Keratinocyte (primary cell): ENCODE measurements at regions not wholly inside any gene's neighbourhood (a gene's known extent, or its start where the extent isn't known, plus 50 kb on each side); places are given as distances from the start of the nearest gene placed in this dataset.

Experiments
- DNase-seq: peaks from one replicate; pipeline ENCODE4 v3.0.0-alpha.2; 2011; ENCODE audit warnings: low read depth, missing footprints, low spot score
- FAIRE-seq: peaks from 2 replicates; lab custom pipeline; 2011; peaks lifted over from hg19 to GRCh38; lab: Jason Lieb, UNC
- H2AFZ ChIP-seq: 2 replicates; pipeline ENCODE4 v1.6.0; 2012; ENCODE audit warnings: low read length, control low read depth, inconsistent platforms; ENCODE audit not compliant: control insufficient read depth
- H3K27ac ChIP-seq: 2 replicates; pipeline ENCODE4 v1.5.1; 2011; ENCODE audit warnings: low read length; ENCODE audit not compliant: control insufficient read depth, insufficient read depth
- H3K27me3 ChIP-seq: 3 replicates; pipeline ENCODE4 v1.6.0; 2011; ENCODE audit warnings: low read length; ENCODE audit not compliant: control insufficient read depth, insufficient read depth; ENCODE audit errors: extremely low read depth
- H3K36me3 ChIP-seq, 2 experiments: 2 replicates in 1 of 2; 3 replicates in 1 of 2; pipeline ENCODE4 v1.5.1; 2011; ENCODE audit warnings: low read length in 2 of 2, mild to moderate bottlenecking in 1 of 2; ENCODE audit not compliant: control insufficient read depth in 2 of 2, insufficient read depth in 2 of 2; ENCODE audit errors: extremely low read depth in 1 of 2
- H3K4me1 ChIP-seq: 3 replicates; pipeline ENCODE4 v1.5.1; 2011; ENCODE audit warnings: low read length; ENCODE audit not compliant: control insufficient read depth, insufficient read depth; ENCODE audit errors: extremely low read depth
- H3K4me2 ChIP-seq: 3 replicates; pipeline ENCODE4 v1.6.0; 2011; ENCODE audit warnings: low read depth, low read length; ENCODE audit not compliant: control insufficient read depth, insufficient read depth; ENCODE audit errors: extremely low read depth
- H3K4me3 ChIP-seq, 3 experiments: fragments of 200-600 bp in 1 of 3; sonication (generic) in 1 of 3; 2 replicates in 2 of 3; 3 replicates in 1 of 3; pipeline ENCODE4 v1.5.1; 2011 to 2016; ENCODE audit warnings: low read length in 3 of 3, mild to moderate bottlenecking in 3 of 3, control low read depth in 2 of 3, inconsistent platforms in 1 of 3, low read depth in 1 of 3, mixed read lengths in 1 of 3, mixed run types in 1 of 3, moderate library complexity in 1 of 3; ENCODE audit not compliant: control insufficient read depth in 2 of 3, insufficient read depth in 2 of 3; ENCODE audit errors: extremely low read depth in 1 of 3
- H3K79me2 ChIP-seq: 2 replicates; pipeline ENCODE4 v1.6.0; 2012; ENCODE audit warnings: low read length; ENCODE audit not compliant: control insufficient read depth, insufficient read depth
- H3K9ac ChIP-seq: 3 replicates; pipeline ENCODE4 v1.6.0; 2011; ENCODE audit warnings: low read length; ENCODE audit not compliant: control insufficient read depth, insufficient read depth; ENCODE audit errors: extremely low read depth
- H3K9me1 ChIP-seq: 3 replicates; pipeline ENCODE4 v1.6.0; 2011; ENCODE audit warnings: low read length; ENCODE audit not compliant: control insufficient read depth, insufficient read depth; ENCODE audit errors: extremely low read depth
- H3K9me3 ChIP-seq: 2 replicates; pipeline ENCODE4 v1.5.1; 2012; ENCODE audit warnings: low read depth, low read length; ENCODE audit not compliant: control insufficient read depth
- H4K20me1 ChIP-seq: 3 replicates; pipeline ENCODE4 v1.6.0; 2011; ENCODE audit warnings: low read length; ENCODE audit not compliant: control insufficient read depth, insufficient read depth; ENCODE audit errors: extremely low read depth
- CTCF ChIP-seq, 3 experiments: IDR thresholded peaks in 1 of 3; conservative IDR thresholded peaks in 1 of 3; optimal IDR thresholded peaks in 1 of 3; 2 replicates in 2 of 3; 3 replicates in 1 of 3; pipeline versions ENCODE3 to v1.5.1; 2011; ENCODE audit warnings: low read length in 3 of 3, mild to moderate bottlenecking in 3 of 3, moderate library complexity in 2 of 3, control low read depth in 1 of 3, inconsistent platforms in 1 of 3; ENCODE audit not compliant: insufficient read depth in 2 of 3; ENCODE audit errors: extremely low read depth in 1 of 3
- EZH2 ChIP-seq: IDR thresholded peaks from one replicate; pipeline ENCODE4 v1.6.1; 2012; ENCODE audit warnings: inconsistent platforms, mild to moderate bottlenecking, low read length, moderate library complexity
- dilution Hi-C: fragments of 300-500 bp; cut with MboI; formaldehyde crosslinking; loops from one replicate; pipeline ENCODE4 v1.7.0; 2020; ENCODE audit warnings: low sequenced_read_pairs; ENCODE audit not compliant: extremely low pct_ligation_motif_present

DNA sequence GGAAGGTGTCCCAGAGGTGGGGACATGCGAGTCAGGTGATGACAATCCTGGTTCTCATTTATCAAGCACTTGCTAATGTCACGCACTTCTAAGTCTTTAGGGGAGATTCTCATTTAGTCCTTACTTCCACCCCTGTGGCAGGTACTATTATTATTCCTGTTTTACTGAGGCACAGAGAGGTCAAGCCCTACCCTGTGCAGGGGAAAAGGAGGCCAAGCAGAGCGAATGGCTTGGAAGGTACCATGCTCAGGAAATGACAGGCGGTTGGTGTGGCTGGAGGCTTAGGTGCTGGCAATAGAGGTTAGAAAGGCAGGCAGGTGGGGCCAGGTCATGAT, 268.9 kb downstream of the UACA start:
- Histone ChIP-seq H3K9me1 (peaks cover 2% of the 10 kb centered on the region), H4K20me1 (peaks cover 5% of the 10 kb centered on the region), H3K4me1 (peaks cover 49% of the 10 kb centered on the region), H3K9ac (peak overlapping the region; percentile 48), H3K27ac (peak overlapping the region; percentile 77), H3K79me2 (no peaks in the 10 kb centered on the region), H3K4me3 (no peak overlapping the region), H3K36me3 (no peaks in the 10 kb centered on the region), H3K4me2 (peak overlapping the region; percentile 77), H3K27me3 (peaks cover 45% of the 10 kb centered on the region), H3K9me3 (no peaks in the 10 kb centered on the region), H2AFZ (no peak overlapping the region)
- dilution Hi-C loops = no loop called here
- DNase-seq (no peak), FAIRE-seq (no peak)
- TF ChIP-seq EZH2 (no peak), CTCF (optimal IDR thresholded peaks at IDR 0.05 in 1 of 3, IDR thresholded peaks at IDR 0.05 in 1 of 3, conservative IDR thresholded peaks at IDR 0.05 in 1 of 3; ENCODE audit: extremely low read depth in 1 of 3, insufficient read depth in 2 of 3, low read length in 3 of 3) (no peak)

DNA sequence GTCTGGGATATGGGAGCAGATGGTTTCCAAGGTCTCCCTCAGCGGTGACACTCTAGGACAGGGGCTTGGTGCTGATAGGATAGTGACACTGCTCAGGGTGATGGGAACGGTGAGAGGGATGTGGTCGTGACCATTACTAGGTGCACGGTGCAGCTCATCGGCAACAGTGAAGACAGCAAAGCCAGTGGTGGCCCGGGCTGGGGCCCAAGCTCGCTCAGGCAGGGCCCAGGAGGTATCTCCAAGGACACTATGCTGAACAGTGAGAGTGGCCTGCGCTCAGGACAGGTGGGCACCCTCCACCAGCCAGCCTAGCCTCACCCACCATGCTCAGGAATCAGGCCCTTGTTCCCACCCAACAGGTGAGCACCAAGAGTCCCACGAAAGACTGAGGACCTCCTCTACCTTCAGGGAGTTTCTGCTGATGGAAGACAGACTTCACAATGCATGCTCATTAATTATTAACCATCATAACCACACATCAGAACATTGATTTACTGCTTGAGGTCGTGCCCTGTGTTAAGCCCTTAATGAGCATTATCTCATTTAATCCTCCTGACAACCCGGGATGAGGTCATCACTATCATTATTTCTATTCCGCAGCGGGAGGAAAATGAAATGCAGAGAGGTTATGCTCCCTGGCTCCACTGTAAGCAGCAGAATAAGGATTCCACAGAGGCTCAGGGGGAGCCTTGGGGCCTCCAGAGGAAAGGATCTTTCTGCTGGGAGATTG, 269.4 kb downstream of the UACA start:
- H3K27ac ChIP-seq = peak overlapping the region; percentile 77
- no peak for TF ChIP-seq CTCF (optimal IDR thresholded peaks at IDR 0.05 in 1 of 3, IDR thresholded peaks at IDR 0.05 in 1 of 3, conservative IDR thresholded peaks at IDR 0.05 in 1 of 3; ENCODE audit: extremely low read depth in 1 of 3, insufficient read depth in 2 of 3, low read length in 3 of 3)
- no peak for TF ChIP-seq EZH2

More for the DNA sequence above, 269.4 kb downstream of the UACA start:
- Histone ChIP-seq H3K4me3 (no peak overlapping the region), H3K9ac (peak overlapping the region; percentile 48), H4K20me1 (peaks cover 5% of the 10 kb centered on the region), H2AFZ (no peak overlapping the region), H3K36me3 (no peaks in the 10 kb centered on the region), H3K9me3 (no peaks in the 10 kb centered on the region), H3K79me2 (no peaks in the 10 kb centered on the region), H3K9me1 (peaks cover 2% of the 10 kb centered on the region), H3K4me1 (peaks cover 49% of the 10 kb centered on the region), H3K27me3 (peaks cover 46% of the 10 kb centered on the region), H3K4me2 (peak overlapping the region; percentile 77)
- dilution Hi-C loops = no loop called here
- no peak for FAIRE-seq
- no peak for DNase-seq
